ENCODE measurements at regions not wholly inside any gene's neighbourhood (a gene's known extent, or its start where the extent isn't known, plus 50 kb on each side); places are given as distances from the start of the nearest gene placed in this dataset.

DNA sequence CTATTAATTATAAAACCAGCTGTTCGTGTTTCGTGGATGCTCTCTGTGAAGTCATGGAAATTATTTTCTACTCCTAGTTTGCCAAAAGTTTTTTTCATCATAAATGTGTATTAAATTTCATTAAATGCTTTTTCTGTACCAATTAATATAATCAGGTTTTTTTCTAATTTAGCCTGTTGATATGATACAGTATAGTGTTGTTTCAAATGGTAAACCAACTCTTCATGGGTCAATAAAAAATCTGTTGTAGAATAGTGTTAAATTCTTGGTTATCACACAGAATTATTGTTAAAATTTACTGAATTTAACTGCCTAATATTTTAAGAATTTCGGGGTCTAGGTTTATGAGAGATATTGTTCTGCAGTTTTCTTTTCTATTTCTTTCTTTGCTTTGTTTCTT lies 505.9 kb upstream of the MANEA start:
- Histone ChIP-seq H3K27me3 (no peaks in the 10 kb centered on the region), H3K36me3 (no peaks in the 10 kb centered on the region), H3K4me1 (ENCODE audit: insufficient read depth) (no peaks in the 10 kb centered on the region), H3K4me3 (no peak overlapping the region), H3K9me3 (no peaks in the 10 kb centered on the region), H3K27ac (no peak overlapping the region)
- TF ChIP-seq, protein P1, sequence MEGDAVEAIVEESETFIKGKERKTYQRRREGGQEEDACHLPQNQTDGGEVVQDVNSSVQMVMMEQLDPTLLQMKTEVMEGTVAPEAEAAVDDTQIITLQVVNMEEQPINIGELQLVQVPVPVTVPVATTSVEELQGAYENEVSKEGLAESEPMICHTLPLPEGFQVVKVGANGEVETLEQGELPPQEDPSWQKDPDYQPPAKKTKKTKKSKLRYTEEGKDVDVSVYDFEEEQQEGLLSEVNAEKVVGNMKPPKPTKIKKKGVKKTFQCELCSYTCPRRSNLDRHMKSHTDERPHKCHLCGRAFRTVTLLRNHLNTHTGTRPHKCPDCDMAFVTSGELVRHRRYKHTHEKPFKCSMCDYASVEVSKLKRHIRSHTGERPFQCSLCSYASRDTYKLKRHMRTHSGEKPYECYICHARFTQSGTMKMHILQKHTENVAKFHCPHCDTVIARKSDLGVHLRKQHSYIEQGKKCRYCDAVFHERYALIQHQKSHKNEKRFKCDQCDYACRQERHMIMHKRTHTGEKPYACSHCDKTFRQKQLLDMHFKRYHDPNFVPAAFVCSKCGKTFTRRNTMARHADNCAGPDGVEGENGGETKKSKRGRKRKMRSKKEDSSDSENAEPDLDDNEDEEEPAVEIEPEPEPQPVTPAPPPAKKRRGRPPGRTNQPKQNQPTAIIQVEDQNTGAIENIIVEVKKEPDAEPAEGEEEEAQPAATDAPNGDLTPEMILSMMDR (IDR thresholded peaks at IDR 0.05): no peak
- TF ChIP-seq EP300 (IDR thresholded peaks at IDR 0.05) (no peak), POLR2A (IDR thresholded peaks at IDR 0.05) (no peak)
- DNase-seq: no peak
- intact Hi-C loops (cut with DNase I): no loop called here
- WGBS, 3 donors: 77 to 89% (median 78%) methylated on average over 3 of the region's 3 CpGs

DNA sequence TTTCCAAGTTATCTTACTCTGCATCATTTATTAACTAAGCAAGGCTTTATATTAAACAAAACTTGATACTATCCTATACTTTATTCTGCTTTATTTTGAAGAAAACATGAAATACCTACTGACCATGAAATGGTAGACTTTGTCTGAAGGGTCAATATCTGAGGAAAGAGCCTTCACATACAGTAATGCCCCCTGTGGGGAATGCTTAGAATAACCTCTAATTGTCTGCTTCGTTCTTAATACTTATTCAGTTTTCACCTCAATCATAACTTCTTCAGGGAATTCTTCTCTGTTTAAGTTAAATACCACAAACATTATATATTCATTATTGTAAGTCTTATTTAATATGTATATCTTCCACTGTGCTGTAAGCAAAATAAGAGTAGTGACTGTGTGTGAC lies 498.9 kb upstream of the MANEA start:
- no peaks in the 10 kb centered on the region for H3K36me3 ChIP-seq
- no peak for DNase-seq
- TF ChIP-seq POLR2A (IDR thresholded peaks at IDR 0.05) (no peak), EP300 (IDR thresholded peaks at IDR 0.05) (no peak)
- TF ChIP-seq, protein P1 (IDR thresholded peaks at IDR 0.05): no peak
- no peak overlapping the region for H3K27ac ChIP-seq
- no peak overlapping the region for H3K4me3 ChIP-seq
- intact Hi-C loops (cut with DNase I): no loop called here
- no peaks in the 10 kb centered on the region for H3K27me3 ChIP-seq
- H3K9me3 ChIP-seq: no peaks in the 10 kb centered on the region
- no peaks in the 10 kb centered on the region for H3K4me1 ChIP-seq (ENCODE audit: insufficient read depth)
- WGBS, 3 donors: 59 to 73% (median 71%) methylated on average over 1 of the region's 1 CpG

DNA sequence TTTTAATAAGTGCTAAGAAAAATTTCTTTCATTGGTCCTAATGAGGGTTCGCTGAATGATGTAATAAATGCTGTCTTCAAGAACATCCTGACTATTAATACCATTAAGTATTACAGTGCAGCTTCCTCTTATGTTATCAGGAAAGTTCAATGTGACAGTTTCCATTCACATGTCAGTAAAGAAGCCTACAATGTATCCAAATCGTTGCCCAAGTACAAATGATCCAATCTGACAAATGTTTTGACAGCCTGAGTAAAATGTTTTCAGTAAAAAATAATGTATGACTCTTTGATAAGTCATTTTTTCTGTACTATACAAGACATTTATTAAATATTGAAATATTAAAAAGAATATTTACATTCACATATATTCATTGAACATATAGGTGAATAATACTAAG lies 496.1 kb upstream of the MANEA start:
- H3K36me3 ChIP-seq: no peaks in the 10 kb centered on the region
- H3K27me3 ChIP-seq: no peaks in the 10 kb centered on the region
- H3K4me3 ChIP-seq: no peak overlapping the region
- H3K9me3 ChIP-seq: no peaks in the 10 kb centered on the region
- H3K4me1 ChIP-seq (ENCODE audit: insufficient read depth): no peaks in the 10 kb centered on the region
- no peak for DNase-seq
- WGBS, 3 donors: 64 to 75% (median 67%) methylated on average over 2 of the region's 2 CpGs
- intact Hi-C loops (cut with DNase I): no loop called here
- TF ChIP-seq POLR2A (IDR thresholded peaks at IDR 0.05) (no peak), EP300 (IDR thresholded peaks at IDR 0.05) (no peak)
- TF ChIP-seq, protein P1 (IDR thresholded peaks at IDR 0.05): no peak
- no peak overlapping the region for H3K27ac ChIP-seq

DNA sequence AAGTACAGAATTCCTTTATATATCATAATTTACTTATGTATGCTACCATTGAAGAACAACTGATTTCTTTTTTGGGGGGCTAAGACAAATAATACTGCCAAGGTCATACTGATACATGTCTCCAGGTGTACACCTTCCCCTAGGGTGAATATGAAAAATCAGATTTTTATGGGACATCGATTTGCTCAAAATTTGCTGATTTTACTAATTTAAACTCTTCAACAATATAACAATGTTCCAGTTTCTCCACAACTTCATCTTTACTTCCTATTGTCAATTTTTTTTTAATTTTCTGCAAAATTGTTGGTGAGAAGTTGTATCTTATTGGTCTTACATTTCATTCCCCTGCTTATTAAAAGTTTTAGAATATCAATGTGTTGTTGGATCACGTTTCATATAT lies 495.4 kb upstream of the MANEA start:
- Histone ChIP-seq H3K4me3 (no peak overlapping the region), H3K27me3 (no peaks in the 10 kb centered on the region), H3K4me1 (ENCODE audit: insufficient read depth) (no peaks in the 10 kb centered on the region), H3K9me3 (no peaks in the 10 kb centered on the region), H3K36me3 (no peaks in the 10 kb centered on the region), H3K27ac (no peak overlapping the region)
- DNase-seq: no peak
- intact Hi-C loops (cut with DNase I): no loop called here
- TF ChIP-seq, protein P1 (IDR thresholded peaks at IDR 0.05): no peak
- WGBS, 3 donors: 79 to 84% (median 82%) methylated on average over 2 of the region's 2 CpGs

DNA sequence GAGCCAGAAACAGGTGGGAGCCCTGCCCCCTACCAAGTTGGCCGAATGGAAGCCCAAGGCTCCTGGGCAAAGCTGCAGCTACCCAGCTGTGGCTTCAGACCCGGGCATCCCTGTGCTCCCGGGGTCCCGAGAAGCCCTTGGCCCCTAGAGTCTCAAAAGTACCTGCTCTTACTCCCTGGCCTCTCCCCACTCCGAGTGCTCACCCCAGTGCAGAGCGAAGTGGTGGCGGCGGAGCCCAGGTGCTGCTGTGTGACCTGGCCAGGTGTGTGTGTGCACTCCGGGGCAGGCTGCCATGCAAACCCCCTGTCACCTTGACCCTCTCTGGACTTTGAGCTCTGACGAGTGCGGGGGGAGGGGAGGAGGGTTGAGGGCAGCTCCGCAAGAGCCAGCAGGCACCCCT lies 493.8 kb upstream of the MANEA start:
- Histone ChIP-seq H3K27ac (no peak overlapping the region), H3K4me1 (ENCODE audit: insufficient read depth) (no peaks in the 10 kb centered on the region), H3K9me3 (no peaks in the 10 kb centered on the region), H3K4me3 (no peak overlapping the region), H3K27me3 (no peaks in the 10 kb centered on the region), H3K36me3 (no peaks in the 10 kb centered on the region)
- WGBS, 3 donors: 85 to 88% (median 87%) methylated on average over 12 of the region's 12 CpGs
- no peak for DNase-seq
- intact Hi-C loops (cut with DNase I): no loop called here
- TF ChIP-seq, protein P1 (IDR thresholded peaks at IDR 0.05): no peak
- TF ChIP-seq EP300 (IDR thresholded peaks at IDR 0.05) (no peak), POLR2A (IDR thresholded peaks at IDR 0.05) (no peak)

Data from ovary (tissue), 7 donors.